ENCODE measurements at regions not wholly inside any gene's neighbourhood (a gene's known extent, or its start where the extent isn't known, plus 50 kb on each side); places are given as distances from the start of the nearest gene placed in this dataset.
"Not testable (repeated sequence)": the region's sequence is repeated elsewhere in the genome, so short reads cannot be mapped to it uniquely, and the experiment has no call there.

- Histone ChIP-seq H3K27me3 (no peaks in the 10 kb centered on the region), H3K4me3 (no peak overlapping the region), H3K4me1 (no peaks in the 10 kb centered on the region), H3K9me3 (no peaks in the 10 kb centered on the region), H3K27ac (no peak overlapping the region), H3K36me3 (no peaks in the 10 kb centered on the region)
- 59% methylated on average over 2 of the region's 2 CpGs for WGBS
- DNase-seq (ENCODE audit: low spot score in 2 of 2): no peak
- TF ChIP-seq EP300 (IDR thresholded peaks at IDR 0.05) (no peak), CTCF (IDR thresholded peaks at IDR 0.05) (no peak), POLR2AphosphoS5 (IDR thresholded peaks at IDR 0.05) (no peak), POLR2A (IDR thresholded peaks at IDR 0.05) (no peak)
Measured at GRCh38 chr2:192419786-192420185, 225.1 kb upstream of the TMEFF2 start.

- no peak overlapping the region for H3K4me3 ChIP-seq
- no peak for DNase-seq (ENCODE audit: low spot score in 2 of 2)
- no peaks in the 10 kb centered on the region for H3K4me1 ChIP-seq
- H3K9me3 ChIP-seq: no peaks in the 10 kb centered on the region
- H3K36me3 ChIP-seq: no peaks in the 10 kb centered on the region
- no peaks in the 10 kb centered on the region for H3K27me3 ChIP-seq
- 24% methylated on average over 4 of the region's 4 CpGs for WGBS
- TF ChIP-seq POLR2A (IDR thresholded peaks at IDR 0.05) (no peak), EP300 (IDR thresholded peaks at IDR 0.05) (no peak), CTCF (IDR thresholded peaks at IDR 0.05) (no peak), POLR2AphosphoS5 (IDR thresholded peaks at IDR 0.05) (no peak)
- no peak overlapping the region for H3K27ac ChIP-seq
Measured at GRCh38 chr2:192416060-192416459, 221.3 kb upstream of the TMEFF2 start.

GRCh38 chr2:192414794-192415193, 220.1 kb upstream of the TMEFF2 start:
- H3K4me3 ChIP-seq: no peak overlapping the region
- H3K9me3 ChIP-seq: no peaks in the 10 kb centered on the region
- no peak overlapping the region for H3K27ac ChIP-seq
- no peaks in the 10 kb centered on the region for H3K4me1 ChIP-seq
- peak in 1 of 2 donors; percentile 39 for DNase-seq (ENCODE audit: low spot score in 2 of 2)
- no peaks in the 10 kb centered on the region for H3K36me3 ChIP-seq
- no peak for TF ChIP-seq CTCF (IDR thresholded peaks at IDR 0.05)
- no peak for TF ChIP-seq POLR2A (IDR thresholded peaks at IDR 0.05)
- no peak for TF ChIP-seq POLR2AphosphoS5 (IDR thresholded peaks at IDR 0.05)
- TF ChIP-seq EP300 (IDR thresholded peaks at IDR 0.05): no peak
- WGBS: 66% methylated on average over 16 of the region's 18 CpGs
- no peaks in the 10 kb centered on the region for H3K27me3 ChIP-seq

- H3K27ac ChIP-seq: no peak overlapping the region
- peak in 1 of 2 donors; percentile 51 for DNase-seq (ENCODE audit: low spot score in 2 of 2)
- H3K36me3 ChIP-seq: no peaks in the 10 kb centered on the region
- no peaks in the 10 kb centered on the region for H3K4me1 ChIP-seq
- WGBS: 69% methylated on average over 6 of the region's 13 CpGs
- no peak for TF ChIP-seq CTCF (IDR thresholded peaks at IDR 0.05)
- no peaks in the 10 kb centered on the region for H3K9me3 ChIP-seq
- no peak overlapping the region for H3K4me3 ChIP-seq
- H3K27me3 ChIP-seq: no peaks in the 10 kb centered on the region
Measured at GRCh38 chr2:192413812-192414681, 219.3 kb upstream of the TMEFF2 start.

GRCh38 chr2:192412866-192413265, 218.1 kb upstream of the TMEFF2 start:
- H3K27ac ChIP-seq; H3K36me3 ChIP-seq; DNase-seq (ENCODE audit: low spot score in 2 of 2); H3K4me1 ChIP-seq; H3K9me3 ChIP-seq; H3K4me3 ChIP-seq; H3K27me3 ChIP-seq: not testable (repeated sequence)
- 80% methylated on average over 10 of the region's 10 CpGs for WGBS

GRCh38 chr2:192412394-192412793, 217.7 kb upstream of the TMEFF2 start:
- Histone ChIP-seq H3K9me3 (no peaks in the 10 kb centered on the region), H3K27me3 (no peaks in the 10 kb centered on the region), H3K4me1 (no peaks in the 10 kb centered on the region), H3K27ac (no peak overlapping the region), H3K36me3 (no peaks in the 10 kb centered on the region), H3K4me3 (no peak overlapping the region)
- DNase-seq (ENCODE audit: low spot score in 2 of 2): no peak
- TF ChIP-seq EP300 (IDR thresholded peaks at IDR 0.05) (no peak), CTCF (IDR thresholded peaks at IDR 0.05) (no peak), POLR2A (IDR thresholded peaks at IDR 0.05) (no peak), POLR2AphosphoS5 (IDR thresholded peaks at IDR 0.05) (no peak)

Data from suprapubic skin (tissue), 4 donors.